ENCODE measurements at regions not wholly inside any gene's neighbourhood (a gene's known extent, or its start where the extent isn't known, plus 50 kb on each side); places are given as distances from the start of the nearest gene placed in this dataset.
A peak's percentile ranks its signal among the peaks of the same experiment; 100 is the strongest.

DNA sequence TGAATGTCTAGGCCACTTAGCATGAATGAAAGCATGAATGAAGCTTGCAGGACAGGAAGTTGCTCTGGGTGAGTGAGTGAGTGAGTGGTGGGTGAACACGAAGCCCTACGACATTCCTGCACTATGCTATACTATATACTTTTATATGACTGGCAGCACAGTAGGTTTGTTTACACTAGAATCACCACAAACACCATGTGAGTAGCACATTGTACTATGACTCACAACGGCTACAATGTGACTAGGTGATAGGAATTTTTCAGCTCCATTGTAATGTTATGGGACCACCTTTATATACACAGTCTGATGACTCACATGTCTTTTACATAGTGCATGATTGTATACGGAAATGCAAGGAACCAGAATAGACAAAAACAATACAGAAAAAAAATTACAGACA, 1480.2 kb downstream of the AACS start:
- TF ChIP-seq, protein P1, sequence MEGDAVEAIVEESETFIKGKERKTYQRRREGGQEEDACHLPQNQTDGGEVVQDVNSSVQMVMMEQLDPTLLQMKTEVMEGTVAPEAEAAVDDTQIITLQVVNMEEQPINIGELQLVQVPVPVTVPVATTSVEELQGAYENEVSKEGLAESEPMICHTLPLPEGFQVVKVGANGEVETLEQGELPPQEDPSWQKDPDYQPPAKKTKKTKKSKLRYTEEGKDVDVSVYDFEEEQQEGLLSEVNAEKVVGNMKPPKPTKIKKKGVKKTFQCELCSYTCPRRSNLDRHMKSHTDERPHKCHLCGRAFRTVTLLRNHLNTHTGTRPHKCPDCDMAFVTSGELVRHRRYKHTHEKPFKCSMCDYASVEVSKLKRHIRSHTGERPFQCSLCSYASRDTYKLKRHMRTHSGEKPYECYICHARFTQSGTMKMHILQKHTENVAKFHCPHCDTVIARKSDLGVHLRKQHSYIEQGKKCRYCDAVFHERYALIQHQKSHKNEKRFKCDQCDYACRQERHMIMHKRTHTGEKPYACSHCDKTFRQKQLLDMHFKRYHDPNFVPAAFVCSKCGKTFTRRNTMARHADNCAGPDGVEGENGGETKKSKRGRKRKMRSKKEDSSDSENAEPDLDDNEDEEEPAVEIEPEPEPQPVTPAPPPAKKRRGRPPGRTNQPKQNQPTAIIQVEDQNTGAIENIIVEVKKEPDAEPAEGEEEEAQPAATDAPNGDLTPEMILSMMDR (IDR thresholded peaks at IDR 0.05; ENCODE audit: insufficient read depth, low read depth, low read length), result no peak
- H3K4me3 ChIP-seq (ENCODE audit: low read depth, low read length), result no peak overlapping the region
- no peak for DNase-seq (ENCODE audit: low read depth)

DNA sequence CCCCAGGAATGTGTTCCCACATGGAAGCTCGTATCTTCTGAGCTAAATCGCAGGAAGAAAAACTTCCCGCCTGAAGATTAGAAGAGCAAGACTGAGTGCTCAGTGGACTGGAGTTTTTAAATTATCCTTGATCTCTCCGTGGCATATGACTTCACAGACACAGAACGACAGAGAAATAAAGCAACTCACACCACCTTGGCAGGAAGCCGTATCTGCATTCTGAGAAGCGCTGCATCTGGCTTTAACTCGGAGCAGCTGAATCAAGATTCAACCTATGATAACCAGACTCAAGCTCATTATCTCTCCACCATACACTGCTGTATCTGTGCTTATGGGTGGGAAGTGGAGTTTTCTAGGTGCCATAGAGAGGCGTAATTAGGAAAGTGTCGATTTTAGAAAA, 1482.7 kb downstream of the AACS start:
- TF ChIP-seq, protein P1 (IDR thresholded peaks at IDR 0.05; ENCODE audit: insufficient read depth, low read depth, low read length), result no peak
- DNase-seq (ENCODE audit: low read depth), result peak; percentile 13
- no peak overlapping the region for H3K4me3 ChIP-seq (ENCODE audit: low read depth, low read length)

DNA sequence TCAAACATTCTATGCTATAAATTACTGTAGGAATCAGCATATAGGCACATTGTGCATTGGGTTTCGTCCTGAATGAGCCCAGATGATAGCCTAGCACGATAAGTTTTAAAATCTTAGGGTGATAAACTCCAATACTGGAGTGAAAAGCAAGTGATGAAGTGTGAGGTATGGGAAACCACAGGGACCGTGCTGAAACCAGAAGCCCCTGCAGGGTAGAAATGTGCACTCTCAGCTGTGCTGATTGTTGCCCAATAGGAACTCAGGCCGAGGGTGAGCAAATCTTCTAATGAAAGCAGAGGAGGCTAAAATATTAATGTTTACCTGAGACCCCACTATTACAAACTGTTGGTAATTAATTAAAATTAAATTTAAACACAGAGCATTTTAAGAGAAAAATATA, 1486.6 kb downstream of the AACS start:
- no peak for DNase-seq (ENCODE audit: low read depth)
- H3K4me3 ChIP-seq (ENCODE audit: low read depth, low read length), result no peak overlapping the region

DNA sequence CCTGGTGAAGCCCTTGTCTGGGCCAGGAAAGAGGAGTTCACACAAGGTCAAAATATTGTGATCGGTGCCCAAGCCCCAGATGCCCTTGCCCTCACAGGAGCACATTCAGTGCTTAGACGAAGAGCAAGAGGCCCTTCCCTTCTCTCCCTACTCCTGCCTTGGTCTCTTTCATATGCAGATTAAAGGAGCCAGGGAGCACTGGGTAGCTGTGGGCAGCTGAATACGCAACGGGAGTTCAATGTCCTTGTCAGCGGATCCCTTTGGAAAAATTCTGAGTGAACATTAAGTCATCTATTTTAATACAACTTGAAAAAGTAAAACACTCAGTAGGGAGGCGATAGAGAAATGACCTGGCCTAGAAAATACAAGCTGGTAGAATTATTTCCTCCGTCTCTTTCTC, 1489.4 kb downstream of the AACS start:
- TF ChIP-seq, protein P1 (IDR thresholded peaks at IDR 0.05; ENCODE audit: insufficient read depth, low read depth, low read length), result no peak

More for the DNA sequence above, 1486.6 kb downstream of the AACS start:
- TF ChIP-seq, protein P1 (IDR thresholded peaks at IDR 0.05; ENCODE audit: insufficient read depth, low read depth, low read length), result no peak

DNA sequence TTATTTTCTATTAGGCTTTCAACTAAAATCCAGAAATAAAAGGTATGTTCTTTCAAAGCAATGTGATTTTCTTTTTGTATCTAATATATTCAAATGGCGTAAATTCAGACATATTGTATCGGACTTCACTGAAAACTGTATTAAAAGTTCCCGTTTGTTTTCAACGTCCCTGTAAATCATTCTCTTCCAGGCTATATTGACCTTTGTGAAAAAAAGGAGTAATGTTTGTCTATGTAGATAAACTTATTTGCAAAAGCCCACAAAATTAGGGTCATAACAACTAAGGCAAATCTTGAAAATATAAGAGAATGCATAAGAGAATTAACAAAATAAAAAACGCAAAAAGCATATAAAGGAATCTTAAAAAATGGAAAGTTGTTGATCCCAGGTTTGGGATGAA, 1492.4 kb downstream of the AACS start:
- H3K4me3 ChIP-seq (ENCODE audit: low read depth, low read length), result no peak overlapping the region
- DNase-seq (ENCODE audit: low read depth), result no peak
- TF ChIP-seq, protein P1 (IDR thresholded peaks at IDR 0.05; ENCODE audit: insufficient read depth, low read depth, low read length), result no peak

More for the DNA sequence above, 1489.4 kb downstream of the AACS start:
- no peak for DNase-seq (ENCODE audit: low read depth)
- H3K4me3 ChIP-seq (ENCODE audit: low read depth, low read length), result no peak overlapping the region

DNA sequence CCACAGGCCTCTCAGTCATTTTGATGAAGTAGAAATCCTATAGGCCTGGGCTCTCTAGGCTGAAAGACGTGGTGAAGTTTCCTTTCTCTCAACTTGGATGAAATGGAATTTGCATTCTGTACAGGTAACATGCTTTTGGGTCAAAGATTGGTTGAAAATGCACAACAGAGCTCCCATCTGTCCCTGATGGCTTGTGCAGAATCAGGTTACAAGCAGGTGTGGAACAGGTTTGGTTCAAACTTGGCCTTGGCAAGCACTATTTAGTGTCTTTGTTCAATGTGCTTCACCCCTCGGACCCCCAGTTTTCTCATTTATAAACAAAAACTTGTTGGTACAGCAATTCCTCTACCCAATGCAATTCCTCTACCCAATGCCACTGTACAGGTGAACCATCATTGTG, 1493.0 kb downstream of the AACS start:
- TF ChIP-seq, protein P1 (IDR thresholded peaks at IDR 0.05; ENCODE audit: insufficient read depth, low read depth, low read length), result no peak
- DNase-seq (ENCODE audit: low read depth), result no peak
- H3K4me3 ChIP-seq (ENCODE audit: low read depth, low read length), result no peak overlapping the region

DNA sequence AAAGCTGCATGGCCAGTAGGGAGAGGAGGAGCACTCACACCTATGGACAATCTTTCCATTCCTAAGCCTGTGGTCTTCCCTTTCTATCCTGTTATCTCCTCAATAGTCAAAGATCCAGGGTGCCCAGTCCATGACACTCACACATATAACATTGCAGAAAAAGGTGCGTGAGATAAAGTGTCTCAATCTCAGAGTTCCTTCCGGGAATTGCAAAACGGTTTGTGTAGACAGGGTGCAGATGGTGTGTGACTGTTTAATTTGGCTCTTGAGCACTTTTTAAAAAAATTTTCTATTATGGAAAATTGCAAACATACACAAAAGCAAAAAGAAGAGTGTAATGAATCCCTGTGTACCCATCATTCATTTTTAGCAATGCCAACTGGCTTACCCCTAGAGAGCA, 1493.6 kb downstream of the AACS start:
- TF ChIP-seq, protein P1 (IDR thresholded peaks at IDR 0.05; ENCODE audit: insufficient read depth, low read depth, low read length), result no peak
- H3K4me3 ChIP-seq (ENCODE audit: low read depth, low read length), result no peak overlapping the region
- DNase-seq (ENCODE audit: low read depth), result no peak
